Fibroblast of lung (primary cell): ENCODE measurements at regions not wholly inside any gene's neighbourhood (a gene's known extent, or its start where the extent isn't known, plus 50 kb on each side); places are given as distances from the start of the nearest gene placed in this dataset.

Experiments used
- DNase-seq, 2 donors: peaks; one replicate each; pipeline versions ENCODE4 v3.0.0 to v3.0.0-alpha.2; 2010; ENCODE audit warnings: low read depth in 2 of 2
- H2AFZ ChIP-seq: 2 replicates; pipeline ENCODE4 v1.5.1; 2012; ENCODE audit warnings: low read length, control low read depth, inconsistent platforms
- H3K27ac ChIP-seq: 2 replicates; pipeline ENCODE4 v1.5.1; 2011; ENCODE audit warnings: low read length, control low read depth; ENCODE audit not compliant: insufficient read depth
- H3K27me3 ChIP-seq: 2 replicates; pipeline ENCODE4 v1.5.1; 2011; ENCODE audit warnings: mild to moderate bottlenecking, low read length; ENCODE audit not compliant: control insufficient read depth, insufficient read depth
- H3K36me3 ChIP-seq: 2 replicates; pipeline ENCODE4 v1.5.1; 2011; ENCODE audit warnings: low read length; ENCODE audit not compliant: control insufficient read depth, insufficient read depth
- H3K4me1 ChIP-seq: 2 replicates; pipeline ENCODE4 v1.5.1; 2011; ENCODE audit warnings: low read length; ENCODE audit not compliant: control insufficient read depth, insufficient read depth; ENCODE audit errors: extremely low read depth
- H3K4me2 ChIP-seq: 2 replicates; pipeline ENCODE4 v1.5.1; 2011; ENCODE audit warnings: low read length, control low read depth; ENCODE audit not compliant: insufficient read depth; ENCODE audit errors: extremely low read depth
- H3K4me3 ChIP-seq, 4 experiments: fragments of 200-600 bp in 1 of 4; sonication (generic) in 1 of 4; replicated peaks in 1 of 4; 2 replicates each; pipeline ENCODE4 v1.5.1; 2011 to 2016; ENCODE audit warnings: low read length in 4 of 4, low read depth in 3 of 4, mild to moderate bottlenecking in 3 of 4, control low read depth in 2 of 4, inconsistent platforms in 1 of 4, mixed read lengths in 1 of 4; ENCODE audit not compliant: insufficient read depth in 1 of 4; ENCODE audit errors: control extremely low read depth in 1 of 4
- H3K79me2 ChIP-seq: 2 replicates; pipeline ENCODE4 v1.5.1; 2012; ENCODE audit warnings: mild to moderate bottlenecking, low read length, inconsistent platforms; ENCODE audit not compliant: control insufficient read depth, insufficient read depth
- H3K9ac ChIP-seq: 2 replicates; pipeline ENCODE4 v1.5.1; 2011; ENCODE audit warnings: mild to moderate bottlenecking, low read length, control low read depth; ENCODE audit not compliant: insufficient read depth
- H3K9me3 ChIP-seq: 2 replicates; pipeline ENCODE4 v1.5.1; 2012; ENCODE audit warnings: low read depth, low read length; ENCODE audit not compliant: control insufficient read depth, insufficient read depth
- H4K20me1 ChIP-seq: 2 replicates; pipeline ENCODE4 v1.5.1; 2011; ENCODE audit warnings: low read length; ENCODE audit not compliant: control insufficient read depth, insufficient read depth; ENCODE audit errors: extremely low read depth
- CTCF ChIP-seq, 2 donors: IDR thresholded peaks in 1 of 2; conservative IDR thresholded peaks in 1 of 2; 1 replicate in 1 of 2; 2 replicates in 1 of 2; pipeline ENCODE4 v1.5.1; 2011 to 2012; ENCODE audit warnings: low read length in 2 of 2, control low read depth in 1 of 2, inconsistent platforms in 1 of 2, low read depth in 1 of 2, mild to moderate bottlenecking in 1 of 2
- EZH2 ChIP-seq: IDR thresholded peaks from 2 replicates; pipeline ENCODE4 v1.5.1; 2012; ENCODE audit warnings: low read length, control low read depth, mild to moderate bottlenecking; ENCODE audit errors: missing control alignments

- DNase-seq: no peak
- H3K9ac ChIP-seq: no peak overlapping the region
- no peak overlapping the region for H3K27ac ChIP-seq
- H3K79me2 ChIP-seq: no peaks in the 10 kb centered on the region
- no peaks in the 10 kb centered on the region for H3K4me1 ChIP-seq
- no peaks in the 10 kb centered on the region for H3K27me3 ChIP-seq
- H4K20me1 ChIP-seq: no peaks in the 10 kb centered on the region
- no peak for TF ChIP-seq CTCF (conservative IDR thresholded peaks at IDR 0.05 in 1 of 2, IDR thresholded peaks at IDR 0.05 in 1 of 2; ENCODE audit: low read depth in 1 of 2, low read length in 2 of 2)
- TF ChIP-seq EZH2: no peak
- H3K4me3 ChIP-seq: no peak overlapping the region
- H3K9me3 ChIP-seq: no peaks in the 10 kb centered on the region
- H2AFZ ChIP-seq: no peak overlapping the region
- H3K36me3 ChIP-seq: no peaks in the 10 kb centered on the region
- no peak overlapping the region for H3K4me2 ChIP-seq
Observed at GRCh38 chr3:168834558-168834957, 738.8 kb upstream of the GOLIM4 start.

GRCh38 chr3:168828943-168829342, 733.2 kb upstream of the GOLIM4 start:
- TF ChIP-seq CTCF (conservative IDR thresholded peaks at IDR 0.05 in 1 of 2, IDR thresholded peaks at IDR 0.05 in 1 of 2; ENCODE audit: low read depth in 1 of 2, low read length in 2 of 2) (no peak), EZH2 (no peak)
- H3K9ac ChIP-seq: no peak overlapping the region
- H3K79me2 ChIP-seq: no peaks in the 10 kb centered on the region
- H3K4me3 ChIP-seq: no peak overlapping the region
- H4K20me1 ChIP-seq: no peaks in the 10 kb centered on the region
- H3K4me2 ChIP-seq: no peak overlapping the region
- no peak overlapping the region for H3K27ac ChIP-seq
- no peaks in the 10 kb centered on the region for H3K4me1 ChIP-seq
- H3K27me3 ChIP-seq: no peaks in the 10 kb centered on the region
- DNase-seq: no peak
- no peaks in the 10 kb centered on the region for H3K36me3 ChIP-seq
- no peak overlapping the region for H2AFZ ChIP-seq
- H3K9me3 ChIP-seq: no peaks in the 10 kb centered on the region

DNA sequence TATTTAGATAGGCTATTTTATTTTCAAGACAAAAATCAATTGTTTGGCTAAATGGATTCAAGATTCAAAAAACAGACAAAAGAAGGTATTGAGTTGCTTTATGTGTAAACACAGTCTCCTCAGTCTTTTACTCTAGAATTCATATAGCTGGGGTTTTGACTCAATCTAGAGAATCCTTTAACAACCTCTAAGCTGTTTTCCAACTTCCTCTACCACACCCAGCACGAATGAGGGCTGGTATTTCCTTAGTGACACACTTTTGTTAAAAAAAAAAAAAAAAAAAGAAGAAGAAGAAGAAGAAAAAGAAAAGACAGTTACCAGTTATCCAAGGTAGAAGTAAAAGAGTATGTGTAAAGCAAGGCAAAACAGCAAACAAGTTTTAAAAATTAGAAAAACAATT, 732.8 kb upstream of the GOLIM4 start:
- no peak overlapping the region for H2AFZ ChIP-seq
- no peak for DNase-seq
- TF ChIP-seq CTCF (conservative IDR thresholded peaks at IDR 0.05 in 1 of 2, IDR thresholded peaks at IDR 0.05 in 1 of 2; ENCODE audit: low read depth in 1 of 2, low read length in 2 of 2) (no peak), EZH2 (no peak)
- no peaks in the 10 kb centered on the region for H3K27me3 ChIP-seq
- no peaks in the 10 kb centered on the region for H3K9me3 ChIP-seq
- H3K36me3 ChIP-seq: no peaks in the 10 kb centered on the region
- no peaks in the 10 kb centered on the region for H3K4me1 ChIP-seq
- H3K4me3 ChIP-seq: no peak overlapping the region
- no peak overlapping the region for H3K4me2 ChIP-seq
- H3K27ac ChIP-seq: no peak overlapping the region
- no peak overlapping the region for H3K9ac ChIP-seq
- no peaks in the 10 kb centered on the region for H4K20me1 ChIP-seq
- H3K79me2 ChIP-seq: no peaks in the 10 kb centered on the region
